ENCODE measurements at regions not wholly inside any gene's neighbourhood (a gene's known extent, or its start where the extent isn't known, plus 50 kb on each side); places are given as distances from the start of the nearest gene placed in this dataset.
A peak's percentile ranks its signal among the peaks of the same experiment; 100 is the strongest.

- H3K36me3 ChIP-seq (ENCODE audit: low read depth): no peaks in the 10 kb centered on the region
- no peak overlapping the region for H3K4me3 ChIP-seq (ENCODE audit: severe bottlenecking)
- H3K27me3 ChIP-seq (ENCODE audit: insufficient read depth, poor library complexity, severe bottlenecking): no peaks in the 10 kb centered on the region
- ATAC-seq (ENCODE audit: low read depth) (peak; percentile 24; the same call in 1 of the 3 replicates), DNase-seq (ENCODE audit: low spot score) (no peak)
- H3K4me1 ChIP-seq (ENCODE audit: insufficient read depth, poor library complexity, severe bottlenecking): peaks cover 52% of the 10 kb centered on the region
- no peaks in the 10 kb centered on the region for H3K9me3 ChIP-seq (ENCODE audit: severe bottlenecking)
- TF ChIP-seq CTCF (IDR thresholded peaks at IDR 0.05; ENCODE audit: poor library complexity, severe bottlenecking): no peak
- peak overlapping the region; percentile 48 for H3K27ac ChIP-seq (ENCODE audit: poor library complexity, severe bottlenecking)
These were observed 74.6 kb upstream of the CD93 start for GRCh38 chr20:23160536-23161243.

GRCh38 chr20:23159947-23160318, 73.8 kb upstream of the CD93 start:
- H3K36me3 ChIP-seq (ENCODE audit: low read depth): no peaks in the 10 kb centered on the region
- H3K4me1 ChIP-seq (ENCODE audit: insufficient read depth, poor library complexity, severe bottlenecking): peaks cover 59% of the 10 kb centered on the region
- ATAC-seq (ENCODE audit: low read depth) (no peak), DNase-seq (ENCODE audit: low spot score) (no peak)
- no peak overlapping the region for H3K4me3 ChIP-seq (ENCODE audit: severe bottlenecking)
- no peak for TF ChIP-seq CTCF (IDR thresholded peaks at IDR 0.05; ENCODE audit: poor library complexity, severe bottlenecking)
- H3K27me3 ChIP-seq (ENCODE audit: insufficient read depth, poor library complexity, severe bottlenecking): no peaks in the 10 kb centered on the region
- no peaks in the 10 kb centered on the region for H3K9me3 ChIP-seq (ENCODE audit: severe bottlenecking)
- H3K27ac ChIP-seq (ENCODE audit: poor library complexity, severe bottlenecking): peak overlapping the region; percentile 48

GRCh38 chr20:23159256-23159946, 73.3 kb upstream of the CD93 start:
- no peak for TF ChIP-seq CTCF (IDR thresholded peaks at IDR 0.05; ENCODE audit: poor library complexity, severe bottlenecking)
- no peak for ATAC-seq (ENCODE audit: low read depth)
- Histone ChIP-seq H3K4me3 (ENCODE audit: severe bottlenecking) (no peak overlapping the region), H3K27me3 (ENCODE audit: insufficient read depth, poor library complexity, severe bottlenecking) (no peaks in the 10 kb centered on the region), H3K4me1 (ENCODE audit: insufficient read depth, poor library complexity, severe bottlenecking) (peaks cover 64% of the 10 kb centered on the region), H3K9me3 (ENCODE audit: severe bottlenecking) (no peaks in the 10 kb centered on the region), H3K36me3 (ENCODE audit: low read depth) (no peaks in the 10 kb centered on the region), H3K27ac (ENCODE audit: poor library complexity, severe bottlenecking) (peak overlapping the region; percentile 48)
- no peak for DNase-seq (ENCODE audit: low spot score)

- no peaks in the 10 kb centered on the region for H3K27me3 ChIP-seq (ENCODE audit: insufficient read depth, poor library complexity, severe bottlenecking)
- H3K4me3 ChIP-seq (ENCODE audit: severe bottlenecking): no peak overlapping the region
- DNase-seq (ENCODE audit: low spot score) (peak; percentile 78), ATAC-seq (ENCODE audit: low read depth) (peak; percentile 17; the same call in 2 of the 3 replicates)
- H3K27ac ChIP-seq (ENCODE audit: poor library complexity, severe bottlenecking): peak overlapping the region; percentile 45
- H3K9me3 ChIP-seq (ENCODE audit: severe bottlenecking): no peaks in the 10 kb centered on the region
- TF ChIP-seq CTCF (IDR thresholded peaks at IDR 0.05; ENCODE audit: poor library complexity, severe bottlenecking): no peak
- H3K36me3 ChIP-seq (ENCODE audit: low read depth): no peaks in the 10 kb centered on the region
- H3K4me1 ChIP-seq (ENCODE audit: insufficient read depth, poor library complexity, severe bottlenecking): peaks cover 71% of the 10 kb centered on the region
These were observed 71.6 kb upstream of the CD93 start for GRCh38 chr20:23157734-23158133.

All from RWPE2 (cell line).